ENCODE measurements at regions not wholly inside any gene's neighbourhood (a gene's known extent, or its start where the extent isn't known, plus 50 kb on each side); places are given as distances from the start of the nearest gene placed in this dataset.

GRCh38 chr13:22243469-22244163 is 572.7 kb downstream of the FGF9 start:
- Histone ChIP-seq H3K4me3 (no peak overlapping the region), H3K27me3 (no peaks in the 10 kb centered on the region), H3K4me1 (no peaks in the 10 kb centered on the region), H3K27ac (no peak overlapping the region), H3K9me3 (no peaks in the 10 kb centered on the region), H3K36me3 (no peaks in the 10 kb centered on the region)
- WGBS, 4 donors: 62 to 80% (median 67%) methylated on average over 9 of the region's 9 CpGs
- TF ChIP-seq POLR2A (IDR thresholded peaks at IDR 0.05) (no peak), CTCF (IDR thresholded peaks at IDR 0.05) (no peak)
- DNase-seq: no peak
- no peak for ATAC-seq
- intact Hi-C loops (cut with DNase I): no loop called here

GRCh38 chr13:22252281-22252830 is 581.5 kb downstream of the FGF9 start:
- intact Hi-C loops (cut with DNase I): no loop called here
- ATAC-seq (no peak), DNase-seq (no peak)
- Histone ChIP-seq H3K27me3 (no peaks in the 10 kb centered on the region), H3K36me3 (no peaks in the 10 kb centered on the region), H3K9me3 (peaks cover 0 to 5% (median 0%) of the 10 kb centered on the region in 12 donors), H3K27ac (no peak overlapping the region), H3K4me1 (no peaks in the 10 kb centered on the region), H3K4me3 (no peak overlapping the region)
- 88 to 93% (median 90%) methylated on average over 11 of the region's 11 CpGs for WGBS, 4 donors
- no peak for TF ChIP-seq CTCF (IDR thresholded peaks at IDR 0.05)
- TF ChIP-seq POLR2A (IDR thresholded peaks at IDR 0.05): no peak

GRCh38 chr13:22253107-22253506 is 582.2 kb downstream of the FGF9 start:
- 89 to 96% (median 94%) methylated on average over 4 of the region's 4 CpGs for WGBS, 4 donors
- no peak for ATAC-seq

More at GRCh38 chr13:22253107-22253506, 582.2 kb downstream of the FGF9 start:
- H3K36me3 ChIP-seq: no peaks in the 10 kb centered on the region
- H3K4me3 ChIP-seq: no peak overlapping the region
- no peak for TF ChIP-seq CTCF (IDR thresholded peaks at IDR 0.05)
- no peak for TF ChIP-seq POLR2A (IDR thresholded peaks at IDR 0.05)
- DNase-seq: no peak
- H3K27me3 ChIP-seq: no peaks in the 10 kb centered on the region
- peaks cover 0 to 9% (median 0%) of the 10 kb centered on the region in 12 donors for H3K9me3 ChIP-seq
- H3K27ac ChIP-seq: no peak overlapping the region
- intact Hi-C loops (cut with DNase I): no loop called here
- H3K4me1 ChIP-seq: no peaks in the 10 kb centered on the region
